Sigmoid colon (tissue), 6 donors: ENCODE measurements at regions not wholly inside any gene's neighbourhood (a gene's known extent, or its start where the extent isn't known, plus 50 kb on each side); places are given as distances from the start of the nearest gene placed in this dataset.

Experiments used
- DNase-seq: peaks from one replicate; pipeline ENCODE4 v3.0.0-alpha.2; 2019
- H3K27ac ChIP-seq, 4 donors: fragments of 200-600 bp; sonication (generic); one replicate each; pipeline ENCODE4 v1.5.1; 2016 to 2019; ENCODE audit warnings: mild to moderate bottlenecking in 1 of 4
- H3K27me3 ChIP-seq, 3 donors: fragments of 200-600 bp; sonication (generic); one replicate each; pipeline ENCODE4 v1.5.1; 2019; ENCODE audit warnings: mild to moderate bottlenecking in 1 of 3
- H3K36me3 ChIP-seq, 4 donors: fragments of 200-600 bp; sonication (generic); one replicate each; pipeline ENCODE4 v1.5.1; 2016 to 2019
- H3K4me1 ChIP-seq, 4 donors: fragments of 200-600 bp; sonication (generic); one replicate each; pipeline ENCODE4 v1.5.1; 2017 to 2019
- H3K4me3 ChIP-seq, 4 donors: fragments of 200-600 bp; sonication (generic); one replicate each; pipeline ENCODE4 v1.5.1; 2017 to 2019; ENCODE audit warnings: mild to moderate bottlenecking in 2 of 4, moderate library complexity in 1 of 4
- H3K9me3 ChIP-seq, 4 donors: fragments of 200-600 bp in 3 of 4; sonication (generic) in 3 of 4; one replicate each; pipeline versions ENCODE4 v1.5.1 to v1.6.1; 2013 to 2019
- EP300 ChIP-seq, 4 donors: sonication (generic); formaldehyde crosslinking; IDR thresholded peaks; one replicate each; pipeline ENCODE4 v1.6.1; 2017; ENCODE audit warnings: antibody characterized with exemption in 4 of 4
- POLR2A ChIP-seq, 2 donors: fragments of 450-650 bp; IDR thresholded peaks; one replicate each; pipeline ENCODE4 v1.6.1; 2016; ENCODE audit warnings: antibody characterized with exemption in 2 of 2, mild to moderate bottlenecking in 2 of 2, moderate library complexity in 2 of 2
- POLR2AphosphoS5 ChIP-seq, 4 donors: sonication (generic); formaldehyde crosslinking; IDR thresholded peaks; one replicate each; pipeline ENCODE4 v1.6.1; 2017; ENCODE audit warnings: antibody characterized with exemption in 4 of 4
- WGBS, 2 donors: extraction: QIAGEN DNeasy Blood & Tissue Kit; methylation state at CpG; one replicate each; pipeline ENCODE4 v1.1.7; 2013; 5-methylcytosine and 5-hydroxymethylcytosine counted together
- intact Hi-C: fragments of 100-400 bp; cut with DNase I; formaldehyde crosslinking; loops from one replicate; pipeline ENCODE4 v1.15.1; 2023
- TF ChIP-seq, protein P1 (sequence below), 4 experiments: fragments of 450-650 bp in 3 of 4; fragments of 200-600 bp in 1 of 4; IDR thresholded peaks; one replicate each; pipeline ENCODE4 v1.5.1; 2016 to 2019; ENCODE audit warnings: antibody characterized with exemption in 4 of 4, mild to moderate bottlenecking in 3 of 4, moderate library complexity in 2 of 4
- donor health status: healthy with polysubstance abuse.
- donor health status: healthy.

DNA sequence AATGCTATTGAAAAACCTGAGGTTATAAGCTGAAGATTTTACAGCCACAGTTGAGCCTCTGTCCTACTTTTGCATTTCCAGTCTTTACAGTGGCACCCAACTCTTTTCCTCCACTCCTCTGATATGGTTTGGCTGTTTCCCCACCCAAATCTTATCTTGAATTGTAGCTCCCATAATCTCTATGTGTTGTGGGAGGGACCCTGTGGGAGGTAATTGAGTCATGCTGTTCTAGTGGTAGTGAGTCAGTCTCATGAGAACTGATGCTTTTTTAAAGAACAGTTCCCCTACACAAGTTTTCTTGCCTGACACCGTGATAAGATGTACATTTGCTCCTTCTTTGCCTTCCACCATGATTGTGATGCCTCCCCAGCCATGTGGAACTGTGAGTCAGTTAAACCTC is 646.1 kb upstream of the SEMA6A start:
- Histone ChIP-seq H3K9me3 (no peaks in the 10 kb centered on the region), H3K27me3 (no peaks in the 10 kb centered on the region), H3K4me3 (no peak overlapping the region), H3K4me1 (no peaks in the 10 kb centered on the region), H3K27ac (no peak overlapping the region), H3K36me3 (no peaks in the 10 kb centered on the region)
- DNase-seq = no peak
- intact Hi-C loops = no loop called here
- WGBS, 2 donors = 37 to 41% methylated on average over 1 of the region's 1 CpG
- TF ChIP-seq EP300 (IDR thresholded peaks at IDR 0.05) (no peak), POLR2A (IDR thresholded peaks at IDR 0.05) (no peak), POLR2AphosphoS5 (IDR thresholded peaks at IDR 0.05) (no peak)
- TF ChIP-seq, protein P1, sequence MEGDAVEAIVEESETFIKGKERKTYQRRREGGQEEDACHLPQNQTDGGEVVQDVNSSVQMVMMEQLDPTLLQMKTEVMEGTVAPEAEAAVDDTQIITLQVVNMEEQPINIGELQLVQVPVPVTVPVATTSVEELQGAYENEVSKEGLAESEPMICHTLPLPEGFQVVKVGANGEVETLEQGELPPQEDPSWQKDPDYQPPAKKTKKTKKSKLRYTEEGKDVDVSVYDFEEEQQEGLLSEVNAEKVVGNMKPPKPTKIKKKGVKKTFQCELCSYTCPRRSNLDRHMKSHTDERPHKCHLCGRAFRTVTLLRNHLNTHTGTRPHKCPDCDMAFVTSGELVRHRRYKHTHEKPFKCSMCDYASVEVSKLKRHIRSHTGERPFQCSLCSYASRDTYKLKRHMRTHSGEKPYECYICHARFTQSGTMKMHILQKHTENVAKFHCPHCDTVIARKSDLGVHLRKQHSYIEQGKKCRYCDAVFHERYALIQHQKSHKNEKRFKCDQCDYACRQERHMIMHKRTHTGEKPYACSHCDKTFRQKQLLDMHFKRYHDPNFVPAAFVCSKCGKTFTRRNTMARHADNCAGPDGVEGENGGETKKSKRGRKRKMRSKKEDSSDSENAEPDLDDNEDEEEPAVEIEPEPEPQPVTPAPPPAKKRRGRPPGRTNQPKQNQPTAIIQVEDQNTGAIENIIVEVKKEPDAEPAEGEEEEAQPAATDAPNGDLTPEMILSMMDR (IDR thresholded peaks at IDR 0.05) = no peak

DNA sequence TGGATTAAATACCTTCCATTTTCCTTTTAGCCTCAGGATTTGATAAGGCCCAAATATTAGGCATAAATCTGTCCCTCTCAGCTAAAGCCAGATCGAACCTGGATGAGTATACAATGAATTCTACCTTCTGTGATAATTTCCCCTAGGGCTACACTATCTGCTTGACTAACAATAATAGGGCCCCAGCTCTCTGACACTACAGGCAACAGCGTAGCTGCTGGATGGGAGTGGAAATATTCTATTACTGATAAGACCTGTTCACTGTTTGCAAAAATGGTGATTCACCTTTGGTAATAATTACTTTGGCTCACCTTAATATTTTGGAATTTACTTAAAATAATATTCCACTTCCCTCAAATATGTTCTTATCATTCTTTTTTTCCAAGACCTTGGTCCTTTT is 644.2 kb upstream of the SEMA6A start:
- no peak for DNase-seq
- Histone ChIP-seq H3K27me3 (no peaks in the 10 kb centered on the region), H3K9me3 (no peaks in the 10 kb centered on the region), H3K4me1 (no peaks in the 10 kb centered on the region), H3K27ac (no peak overlapping the region), H3K36me3 (no peaks in the 10 kb centered on the region), H3K4me3 (no peak overlapping the region)
- 86 to 92% methylated on average over 2 of the region's 2 CpGs for WGBS, 2 donors
- intact Hi-C loops = no loop called here
- TF ChIP-seq EP300 (IDR thresholded peaks at IDR 0.05) (no peak), POLR2A (IDR thresholded peaks at IDR 0.05) (no peak), POLR2AphosphoS5 (IDR thresholded peaks at IDR 0.05) (no peak)
- TF ChIP-seq, protein P1 (IDR thresholded peaks at IDR 0.05) = no peak

DNA sequence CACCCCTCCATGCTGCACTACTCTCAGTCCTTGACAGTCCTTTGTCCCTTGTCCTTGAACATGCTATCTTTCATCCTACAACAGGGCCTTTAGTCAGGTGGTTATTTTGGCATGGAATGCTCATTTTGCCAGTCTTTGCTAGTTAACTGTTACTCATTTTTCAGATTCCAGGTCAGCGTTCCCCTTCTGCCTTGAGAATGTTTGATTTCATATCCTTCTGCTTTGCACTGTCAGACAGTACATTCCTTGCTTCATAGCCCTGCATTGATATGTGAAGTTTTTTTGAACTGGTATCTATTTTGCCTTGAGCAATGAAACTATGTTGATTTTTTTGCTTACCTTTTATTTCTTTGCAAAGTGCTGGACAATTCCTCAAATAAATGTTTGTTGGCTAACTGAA is 638.2 kb upstream of the SEMA6A start:
- WGBS, 2 donors = 90 to 96% methylated on average over 1 of the region's 1 CpG
- intact Hi-C loops = no loop called here

DNA sequence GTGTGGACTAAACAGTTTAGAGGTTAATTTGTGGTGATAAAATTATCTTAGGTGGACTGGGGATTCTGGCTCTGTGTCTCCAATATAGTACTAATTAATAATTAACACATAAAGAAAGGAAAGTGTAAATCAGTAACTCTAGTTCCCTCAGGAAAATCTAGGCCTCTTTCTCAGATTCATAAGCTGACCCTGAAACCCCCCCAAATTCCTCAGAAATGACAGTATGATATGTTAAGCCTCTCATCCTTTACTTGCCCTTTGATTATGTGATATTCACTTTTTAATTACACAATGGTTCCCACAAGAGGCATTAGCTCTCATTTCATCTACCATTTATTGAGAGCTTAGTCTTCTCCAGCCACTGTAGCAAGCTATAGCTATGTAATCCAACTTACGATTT is 636.2 kb upstream of the SEMA6A start:
- Histone ChIP-seq H3K27ac (no peak overlapping the region), H3K4me3 (no peak overlapping the region), H3K9me3 (peaks cover 0 to 3% (median 0%) of the 10 kb centered on the region in 4 donors), H3K4me1 (no peaks in the 10 kb centered on the region), H3K27me3 (no peaks in the 10 kb centered on the region), H3K36me3 (no peaks in the 10 kb centered on the region)
- TF ChIP-seq EP300 (IDR thresholded peaks at IDR 0.05) (no peak), POLR2A (IDR thresholded peaks at IDR 0.05) (no peak), POLR2AphosphoS5 (IDR thresholded peaks at IDR 0.05) (no peak)
- TF ChIP-seq, protein P1 (IDR thresholded peaks at IDR 0.05) = no peak
- 89 to 91% methylated on average over 1 of the region's 1 CpG for WGBS, 2 donors
- intact Hi-C loops = no loop called here
- DNase-seq = no peak

More for the DNA sequence above, 638.2 kb upstream of the SEMA6A start:
- no peaks in the 10 kb centered on the region for H3K36me3 ChIP-seq
- H3K4me3 ChIP-seq = no peak overlapping the region
- H3K27me3 ChIP-seq = no peaks in the 10 kb centered on the region
- H3K4me1 ChIP-seq = no peaks in the 10 kb centered on the region
- no peak overlapping the region for H3K27ac ChIP-seq
- TF ChIP-seq POLR2A (IDR thresholded peaks at IDR 0.05) (no peak), EP300 (IDR thresholded peaks at IDR 0.05) (no peak)
- no peak for DNase-seq
- peaks cover 0 to 3% (median 0%) of the 10 kb centered on the region in 4 donors for H3K9me3 ChIP-seq

DNA sequence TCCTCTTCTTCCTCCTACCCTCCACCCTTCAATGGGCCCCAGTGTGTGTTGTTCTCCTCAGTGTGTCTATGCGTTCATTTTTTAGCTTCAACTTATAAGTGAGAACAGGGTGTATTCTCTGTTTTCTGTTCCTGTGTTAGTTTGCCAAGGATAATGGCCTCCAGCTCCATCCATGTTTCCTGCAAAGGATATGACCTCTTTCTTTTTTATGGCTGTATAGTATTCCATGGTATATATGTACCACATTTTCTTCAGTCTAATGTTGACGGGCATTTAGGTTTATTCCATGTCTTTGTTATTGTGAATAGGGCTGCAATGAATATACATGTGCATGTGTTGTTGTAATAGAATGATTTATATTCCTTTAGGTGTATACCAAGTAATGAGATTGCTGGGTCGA is 634.9 kb upstream of the SEMA6A start:
- DNase-seq = no peak
- Histone ChIP-seq H3K4me3 (no peak overlapping the region), H3K27me3 (no peaks in the 10 kb centered on the region), H3K4me1 (no peaks in the 10 kb centered on the region), H3K36me3 (no peaks in the 10 kb centered on the region), H3K9me3 (peaks cover 0 to 3% (median 0%) of the 10 kb centered on the region in 4 donors), H3K27ac (no peak overlapping the region)
- 87 to 95% methylated on average over 3 of the region's 3 CpGs for WGBS, 2 donors
- intact Hi-C loops = no loop called here
- TF ChIP-seq, protein P1 (IDR thresholded peaks at IDR 0.05) = no peak
- TF ChIP-seq POLR2A (IDR thresholded peaks at IDR 0.05) (no peak), POLR2AphosphoS5 (IDR thresholded peaks at IDR 0.05) (no peak), EP300 (IDR thresholded peaks at IDR 0.05) (no peak)
